ENCODE measurements at regions not wholly inside any gene's neighbourhood (a gene's known extent, or its start where the extent isn't known, plus 50 kb on each side); places are given as distances from the start of the nearest gene placed in this dataset.

GRCh38 chr4:99753931-99754330, 62.7 kb upstream of the DAPP1 start:
- TF ChIP-seq TOX (CRISPR knock-in tag; IDR thresholded peaks at IDR 0.05; ENCODE audit: borderline replicate concordance): no peak
- TF ChIP-seq, protein P1, sequence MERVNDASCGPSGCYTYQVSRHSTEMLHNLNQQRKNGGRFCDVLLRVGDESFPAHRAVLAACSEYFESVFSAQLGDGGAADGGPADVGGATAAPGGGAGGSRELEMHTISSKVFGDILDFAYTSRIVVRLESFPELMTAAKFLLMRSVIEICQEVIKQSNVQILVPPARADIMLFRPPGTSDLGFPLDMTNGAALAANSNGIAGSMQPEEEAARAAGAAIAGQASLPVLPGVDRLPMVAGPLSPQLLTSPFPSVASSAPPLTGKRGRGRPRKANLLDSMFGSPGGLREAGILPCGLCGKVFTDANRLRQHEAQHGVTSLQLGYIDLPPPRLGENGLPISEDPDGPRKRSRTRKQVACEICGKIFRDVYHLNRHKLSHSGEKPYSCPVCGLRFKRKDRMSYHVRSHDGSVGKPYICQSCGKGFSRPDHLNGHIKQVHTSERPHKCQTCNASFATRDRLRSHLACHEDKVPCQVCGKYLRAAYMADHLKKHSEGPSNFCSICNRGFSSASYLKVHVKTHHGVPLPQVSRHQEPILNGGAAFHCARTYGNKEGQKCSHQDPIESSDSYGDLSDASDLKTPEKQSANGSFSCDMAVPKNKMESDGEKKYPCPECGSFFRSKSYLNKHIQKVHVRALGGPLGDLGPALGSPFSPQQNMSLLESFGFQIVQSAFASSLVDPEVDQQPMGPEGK (CRISPR knock-in tag; IDR thresholded peaks at IDR 0.05; ENCODE audit: borderline replicate concordance): no peak
- TF ChIP-seq SNAI2 (CRISPR knock-in tag; IDR thresholded peaks at IDR 0.05): no peak
- TF ChIP-seq RARB (CRISPR knock-in tag; IDR thresholded peaks at IDR 0.05): no peak
- TF ChIP-seq ARNTL (CRISPR knock-in tag; IDR thresholded peaks at IDR 0.05; ENCODE audit: borderline replicate concordance, low read depth): no peak
- TF ChIP-seq ZC3H10 (CRISPR knock-in tag; IDR thresholded peaks at IDR 0.05): no peak
- no peak for TF ChIP-seq PPARA (CRISPR knock-in tag; IDR thresholded peaks at IDR 0.05; ENCODE audit: borderline replicate concordance)
- TF ChIP-seq OSR1 (CRISPR knock-in tag; IDR thresholded peaks at IDR 0.05): no peak

All from SK-N-SH treated with all-trans-retinoic acid at 6 μM for 48 hours (cell line).